K562 (cell line): ENCODE measurements at regions not wholly inside any gene's neighbourhood (a gene's known extent, or its start where the extent isn't known, plus 50 kb on each side); places are given as distances from the start of the nearest gene placed in this dataset.

Experiments used
- ATF7 ChIP-seq: fragments of 450-650 bp; IDR thresholded peaks from 2 replicates; pipeline ENCODE4 v1.7.1; 2014; ENCODE audit warnings: mild to moderate bottlenecking, moderate library complexity
- CC2D1A ChIP-seq: fragments of 450-650 bp; IDR thresholded peaks from 2 replicates; pipeline ENCODE4 v1.6.1; 2017; ENCODE audit warnings: mild to moderate bottlenecking
- CTCFL ChIP-seq: IDR thresholded peaks from 2 replicates; pipeline ENCODE4 v1.6.1; 2011; ENCODE audit warnings: borderline replicate concordance, low read depth, mild to moderate bottlenecking, moderate library complexity, low read length; ENCODE audit not compliant: insufficient read depth, poor library complexity, severe bottlenecking
- ELK1 ChIP-seq: sonication (generic); formaldehyde crosslinking; IDR thresholded peaks from 2 replicates; pipeline ENCODE4 v1.8.1; 2022; ENCODE audit warnings: missing genetic modification reagents
- JUND ChIP-seq, 2 experiments: IDR thresholded peaks; 2 replicates in 1 of 2; 3 replicates in 1 of 2; pipeline ENCODE4 v1.6.1; 2011; ENCODE audit warnings: borderline replicate concordance in 2 of 2, low read depth in 2 of 2, low read length in 2 of 2, improper control_type of control experiment in 1 of 2, missing biosample characterization in 1 of 2, missing genetic modification characterization in 1 of 2, missing genetic modification reagents in 1 of 2
- KAT8 ChIP-seq: fragments of 450-650 bp; IDR thresholded peaks from 2 replicates; pipeline ENCODE4 v1.6.1; 2016; ENCODE audit warnings: low read depth, mild to moderate bottlenecking
- NUFIP1 ChIP-seq: fragments of 450-650 bp; IDR thresholded peaks from 2 replicates; pipeline ENCODE4 v1.6.1; 2018; ENCODE audit not compliant: partially characterized antibody
- SMC3 ChIP-seq: conservative IDR thresholded peaks from 2 replicates; pipeline ENCODE4 v1.6.1; 2011; ENCODE audit warnings: low read depth, low read length, improper control_type of control experiment; ENCODE audit not compliant: insufficient read depth
- SRSF7 ChIP-seq: fragments of 200-400 bp; formaldehyde crosslinking; optimal IDR thresholded peaks from 2 replicates; pipeline ENCODE3; 2017; ENCODE audit warnings: mild to moderate bottlenecking, low read depth, low read length
- ZBTB33 ChIP-seq: sonication (generic); formaldehyde crosslinking; IDR thresholded peaks from 2 replicates; pipeline ENCODE4 v1.8.1; 2023; ENCODE audit warnings: mild to moderate bottlenecking, missing genetic modification reagents
- ZNF592 ChIP-seq: fragments of 450-650 bp; IDR thresholded peaks from 2 replicates; pipeline ENCODE4 v1.6.1; 2017; ENCODE audit warnings: antibody characterized with exemption, mild to moderate bottlenecking
- TF ChIP-seq, protein P1 (sequence below): fragments of 450-650 bp; conservative IDR thresholded peaks from 2 replicates; pipeline ENCODE4 v1.6.1; 2016; ENCODE audit warnings: missing genetic modification characterization, low read depth, mild to moderate bottlenecking, missing compliant biosample characterization, moderate library complexity

GRCh38 chr12:76158518-76159321 lies 74.2 kb upstream of the NAP1L1 start (continued):
- TF ChIP-seq ELK1 (CRISPR knock-in tag) (no peak), JUND (IDR thresholded peaks at IDR 0.05; ENCODE audit: borderline replicate concordance, low read depth, low read length) (peak; percentile 71), JUND (tag; IDR thresholded peaks at IDR 0.05; ENCODE audit: borderline replicate concordance, low read depth, low read length) (no peak; the same call in 1 of the 3 replicates), CC2D1A (peak; percentile 66), CTCFL (no peak), ATF7 (peak; percentile 29; the same call in 1 of the 2 replicates), SRSF7 (no peak), ZBTB33 (peak; percentile 68; the same call in 1 of the 2 replicates), SMC3 (peak; percentile 72), ZNF592 (peak; percentile 54; the same call in 1 of the 2 replicates), NUFIP1 (no peak), KAT8 (no peak)
- TF ChIP-seq, protein P1, sequence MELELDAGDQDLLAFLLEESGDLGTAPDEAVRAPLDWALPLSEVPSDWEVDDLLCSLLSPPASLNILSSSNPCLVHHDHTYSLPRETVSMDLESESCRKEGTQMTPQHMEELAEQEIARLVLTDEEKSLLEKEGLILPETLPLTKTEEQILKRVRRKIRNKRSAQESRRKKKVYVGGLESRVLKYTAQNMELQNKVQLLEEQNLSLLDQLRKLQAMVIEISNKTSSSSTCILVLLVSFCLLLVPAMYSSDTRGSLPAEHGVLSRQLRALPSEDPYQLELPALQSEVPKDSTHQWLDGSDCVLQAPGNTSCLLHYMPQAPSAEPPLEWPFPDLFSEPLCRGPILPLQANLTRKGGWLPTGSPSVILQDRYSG (tag) = no peak
